Panc1 (cell line): ENCODE measurements at regions not wholly inside any gene's neighbourhood (a gene's known extent, or its start where the extent isn't known, plus 50 kb on each side); places are given as distances from the start of the nearest gene placed in this dataset.

Experiments
- ATAC-seq: fragments of 200-7000 bp; cut with Tn5 transposase; 2 replicates; pipeline ENCODE4 v1.9.1; 2020; ENCODE audit warnings: mild to moderate bottlenecking, moderate library complexity
- BruUV-seq: library from RNA; stranded (reverse); fragments of 400-500 nt; replicated peaks from 2 replicates; lab custom pipeline; 2021; lab: Mats Ljungman, UMichigan
- CTCF ChIA-PET: fragments of 300-600 bp; sonication (Branson Sonifier 250); formaldehyde crosslinking; loops from one replicate; lab custom pipeline; 2022; ENCODE audit warnings: antibody characterized with exemption; lab: Charles Lee
- POLR2A ChIA-PET: fragments of 300-600 bp; sonication (Branson Sonifier 250); formaldehyde crosslinking; loops from one replicate; lab custom pipeline; 2022; ENCODE audit warnings: antibody characterized with exemption; lab: Charles Lee
- DNase-seq: peaks from one replicate; pipeline ENCODE4 v3.0.0-alpha.2; 2010; ENCODE audit warnings: low read depth, low spot score
- H3K27ac ChIP-seq: 2 replicates; pipeline ENCODE4 v1.5.1; 2011; ENCODE audit warnings: mild to moderate bottlenecking, low read length, inconsistent platforms
- H3K27me3 ChIP-seq: fragments of 200-500 bp; sonication (Bioruptor generic); 2 replicates; pipeline ENCODE4 v1.6.0; 2014; ENCODE audit warnings: low read length, inconsistent platforms; ENCODE audit not compliant: control insufficient read depth, insufficient read depth
- H3K36me3 ChIP-seq: fragments of 200-500 bp; sonication (Bioruptor generic); 2 replicates; pipeline ENCODE4 v1.5.1; 2014; ENCODE audit warnings: inconsistent platforms, mild to moderate bottlenecking, low read length, moderate library complexity; ENCODE audit not compliant: control insufficient read depth, insufficient read depth
- H3K4me1 ChIP-seq: 2 replicates; pipeline ENCODE4 v1.5.1; 2011; ENCODE audit warnings: inconsistent platforms, mild to moderate bottlenecking, low read length, moderate library complexity; ENCODE audit not compliant: control insufficient read depth, insufficient read depth
- H3K4me3 ChIP-seq, 2 experiments: 2 replicates each; pipeline ENCODE4 v1.5.1; 2011 to 2012; ENCODE audit warnings: low read depth in 2 of 2, low read length in 2 of 2, mild to moderate bottlenecking in 2 of 2, inconsistent platforms in 1 of 2, moderate library complexity in 1 of 2
- H3K9me3 ChIP-seq: fragments of 200-500 bp; sonication (Bioruptor generic); 2 replicates; pipeline ENCODE4 v1.5.1; 2014; ENCODE audit warnings: low read depth, mild to moderate bottlenecking, inconsistent platforms, low read length, moderate library complexity; ENCODE audit not compliant: control insufficient read depth, insufficient read depth
- CTCF ChIP-seq: fragments of 450-650 bp; IDR thresholded peaks from 2 replicates; pipeline ENCODE4 v1.5.1; 2017; ENCODE audit warnings: mild to moderate bottlenecking
- POLR2AphosphoS5 ChIP-seq: IDR thresholded peaks from 2 replicates; pipeline ENCODE4 v1.6.1; 2012; ENCODE audit warnings: mild to moderate bottlenecking, low read depth, low read length, moderate library complexity
- SIN3A ChIP-seq: IDR thresholded peaks from 2 replicates; pipeline ENCODE4 v1.6.1; 2012; ENCODE audit warnings: low read depth, mild to moderate bottlenecking, low read length, moderate library complexity, borderline replicate concordance; ENCODE audit not compliant: insufficient read depth
- TCF7L2 ChIP-seq: IDR thresholded peaks from 2 replicates; pipeline ENCODE4 v1.6.1; 2011; ENCODE audit warnings: mild to moderate bottlenecking, low read depth, low read length, inconsistent platforms
- in situ Hi-C: cut with HindIII; loops from 2 replicates; pipeline ENCODE4 v1.10.0; 2016; ENCODE audit warnings: low sequenced_read_pairs, low pct_unique_long_range_greater_than_20kb
- intact Hi-C: fragments of 100-400 bp; cut with micrococcal nuclease; formaldehyde crosslinking; loops from one replicate; pipeline ENCODE4 v1.10.0; 2022; ENCODE audit not compliant: unreplicated experiment
- TF ChIP-seq, protein P1 (sequence below), 2 experiments: IDR thresholded peaks; 2 replicates each; pipeline ENCODE4 v1.6.1; 2011 to 2012; ENCODE audit warnings: low read depth in 2 of 2, control low read depth in 1 of 2, low read length in 1 of 2, mild to moderate bottlenecking in 1 of 2, moderate library complexity in 1 of 2; ENCODE audit not compliant: insufficient read depth in 1 of 2

GRCh38 chr4:154998284-154998683, 210.2 kb upstream of the NPY2R start:
- Histone ChIP-seq H3K27me3 (no peaks in the 10 kb centered on the region), H3K4me1 (no peaks in the 10 kb centered on the region), H3K36me3 (no peaks in the 10 kb centered on the region), H3K4me3 (no peak overlapping the region), H3K27ac (no peak overlapping the region), H3K9me3 (no peaks in the 10 kb centered on the region)
- ATAC-seq = no peak
- in situ Hi-C loops (no loop called here), intact Hi-C loops (no loop called here)
- TF ChIP-seq, protein P1, sequence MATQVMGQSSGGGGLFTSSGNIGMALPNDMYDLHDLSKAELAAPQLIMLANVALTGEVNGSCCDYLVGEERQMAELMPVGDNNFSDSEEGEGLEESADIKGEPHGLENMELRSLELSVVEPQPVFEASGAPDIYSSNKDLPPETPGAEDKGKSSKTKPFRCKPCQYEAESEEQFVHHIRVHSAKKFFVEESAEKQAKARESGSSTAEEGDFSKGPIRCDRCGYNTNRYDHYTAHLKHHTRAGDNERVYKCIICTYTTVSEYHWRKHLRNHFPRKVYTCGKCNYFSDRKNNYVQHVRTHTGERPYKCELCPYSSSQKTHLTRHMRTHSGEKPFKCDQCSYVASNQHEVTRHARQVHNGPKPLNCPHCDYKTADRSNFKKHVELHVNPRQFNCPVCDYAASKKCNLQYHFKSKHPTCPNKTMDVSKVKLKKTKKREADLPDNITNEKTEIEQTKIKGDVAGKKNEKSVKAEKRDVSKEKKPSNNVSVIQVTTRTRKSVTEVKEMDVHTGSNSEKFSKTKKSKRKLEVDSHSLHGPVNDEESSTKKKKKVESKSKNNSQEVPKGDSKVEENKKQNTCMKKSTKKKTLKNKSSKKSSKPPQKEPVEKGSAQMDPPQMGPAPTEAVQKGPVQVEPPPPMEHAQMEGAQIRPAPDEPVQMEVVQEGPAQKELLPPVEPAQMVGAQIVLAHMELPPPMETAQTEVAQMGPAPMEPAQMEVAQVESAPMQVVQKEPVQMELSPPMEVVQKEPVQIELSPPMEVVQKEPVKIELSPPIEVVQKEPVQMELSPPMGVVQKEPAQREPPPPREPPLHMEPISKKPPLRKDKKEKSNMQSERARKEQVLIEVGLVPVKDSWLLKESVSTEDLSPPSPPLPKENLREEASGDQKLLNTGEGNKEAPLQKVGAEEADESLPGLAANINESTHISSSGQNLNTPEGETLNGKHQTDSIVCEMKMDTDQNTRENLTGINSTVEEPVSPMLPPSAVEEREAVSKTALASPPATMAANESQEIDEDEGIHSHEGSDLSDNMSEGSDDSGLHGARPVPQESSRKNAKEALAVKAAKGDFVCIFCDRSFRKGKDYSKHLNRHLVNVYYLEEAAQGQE (IDR thresholded peaks at IDR 0.05; ENCODE audit: insufficient read depth in 1 of 2, low read depth in 2 of 2, low read length in 1 of 2) = no peak
- no peak for DNase-seq
- no TSS peak for BruUV-seq
- ChIA-PET POLR2A (no interaction called here), CTCF (no interaction called here)

- no peak for ATAC-seq
- Histone ChIP-seq H3K27me3 (no peaks in the 10 kb centered on the region), H3K9me3 (no peaks in the 10 kb centered on the region), H3K27ac (no peak overlapping the region), H3K4me1 (no peaks in the 10 kb centered on the region), H3K4me3 (no peak overlapping the region), H3K36me3 (no peaks in the 10 kb centered on the region)
- CTCF ChIA-PET = no interaction called here
- in situ Hi-C loops = no loop called here
- TF ChIP-seq TCF7L2 (no peak), CTCF (no peak), SIN3A (no peak), POLR2AphosphoS5 (no peak)
- TF ChIP-seq, protein P1 (IDR thresholded peaks at IDR 0.05; ENCODE audit: insufficient read depth in 1 of 2, low read depth in 2 of 2, low read length in 1 of 2) = no peak
- POLR2A ChIA-PET = no interaction called here
- no TSS peak for BruUV-seq
- intact Hi-C loops = no loop called here
- no peak for DNase-seq
Measured at GRCh38 chr4:154998773-154999172, 209.7 kb upstream of the NPY2R start.
